ENCODE measurements at regions not wholly inside any gene's neighbourhood (a gene's known extent, or its start where the extent isn't known, plus 50 kb on each side); places are given as distances from the start of the nearest gene placed in this dataset.

DNA sequence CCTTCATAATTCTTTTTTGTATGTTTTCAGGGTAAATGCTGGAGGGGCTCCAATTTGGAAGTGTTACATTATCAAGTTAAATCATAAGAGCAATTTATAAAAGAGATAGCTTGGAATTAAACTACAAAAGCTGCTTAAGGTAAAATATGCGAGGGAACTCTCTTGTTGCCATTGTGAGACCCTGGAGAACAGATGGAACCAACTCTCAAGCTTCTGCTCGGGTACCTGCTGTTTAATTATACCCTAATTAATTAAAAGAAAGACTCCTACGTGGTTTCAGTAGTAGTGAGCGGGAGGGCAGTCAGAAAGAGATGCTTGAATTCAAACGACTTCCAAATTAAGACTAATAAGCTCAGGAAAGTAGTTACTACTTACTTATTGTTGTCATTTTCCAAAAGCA lies 313.1 kb upstream of the TACR3 start:
- TF ChIP-seq POLR2A (IDR thresholded peaks at IDR 0.05) (no peak), POLR2AphosphoS5 (IDR thresholded peaks at IDR 0.05) (no peak)
- TF ChIP-seq, protein P1, sequence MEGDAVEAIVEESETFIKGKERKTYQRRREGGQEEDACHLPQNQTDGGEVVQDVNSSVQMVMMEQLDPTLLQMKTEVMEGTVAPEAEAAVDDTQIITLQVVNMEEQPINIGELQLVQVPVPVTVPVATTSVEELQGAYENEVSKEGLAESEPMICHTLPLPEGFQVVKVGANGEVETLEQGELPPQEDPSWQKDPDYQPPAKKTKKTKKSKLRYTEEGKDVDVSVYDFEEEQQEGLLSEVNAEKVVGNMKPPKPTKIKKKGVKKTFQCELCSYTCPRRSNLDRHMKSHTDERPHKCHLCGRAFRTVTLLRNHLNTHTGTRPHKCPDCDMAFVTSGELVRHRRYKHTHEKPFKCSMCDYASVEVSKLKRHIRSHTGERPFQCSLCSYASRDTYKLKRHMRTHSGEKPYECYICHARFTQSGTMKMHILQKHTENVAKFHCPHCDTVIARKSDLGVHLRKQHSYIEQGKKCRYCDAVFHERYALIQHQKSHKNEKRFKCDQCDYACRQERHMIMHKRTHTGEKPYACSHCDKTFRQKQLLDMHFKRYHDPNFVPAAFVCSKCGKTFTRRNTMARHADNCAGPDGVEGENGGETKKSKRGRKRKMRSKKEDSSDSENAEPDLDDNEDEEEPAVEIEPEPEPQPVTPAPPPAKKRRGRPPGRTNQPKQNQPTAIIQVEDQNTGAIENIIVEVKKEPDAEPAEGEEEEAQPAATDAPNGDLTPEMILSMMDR (IDR thresholded peaks at IDR 0.05), result no peak

All from stomach (tissue), 4 donors.